Fibroblast of lung (primary cell): ENCODE measurements at regions not wholly inside any gene's neighbourhood (a gene's known extent, or its start where the extent isn't known, plus 50 kb on each side); places are given as distances from the start of the nearest gene placed in this dataset.

Experiments
- CTCF ChIP-seq, 2 donors: IDR thresholded peaks in 1 of 2; conservative IDR thresholded peaks in 1 of 2; 1 replicate in 1 of 2; 2 replicates in 1 of 2; pipeline ENCODE4 v1.5.1; 2011 to 2012; ENCODE audit warnings: low read length in 2 of 2, control low read depth in 1 of 2, inconsistent platforms in 1 of 2, low read depth in 1 of 2, mild to moderate bottlenecking in 1 of 2
- EZH2 ChIP-seq: IDR thresholded peaks from 2 replicates; pipeline ENCODE4 v1.5.1; 2012; ENCODE audit warnings: low read length, control low read depth, mild to moderate bottlenecking; ENCODE audit errors: missing control alignments

- TF ChIP-seq CTCF (conservative IDR thresholded peaks at IDR 0.05 in 1 of 2, IDR thresholded peaks at IDR 0.05 in 1 of 2; ENCODE audit: low read depth in 1 of 2, low read length in 2 of 2) (no peak), EZH2 (no peak)
Observed at GRCh38 chr1:232507571-232507970, 122.4 kb downstream of the SIPA1L2 start.
